Stimulated activated CD4-positive, alpha-beta T cell treated with anti-CD3 and anti-CD28 coated beads, Interleukin-4, amount 100 ng/mL, for 4 hours (primary cell): ENCODE measurements at regions not wholly inside any gene's neighbourhood (a gene's known extent, or its start where the extent isn't known, plus 50 kb on each side); places are given as distances from the start of the nearest gene placed in this dataset.
"Not testable (repeated sequence)": the region's sequence is repeated elsewhere in the genome, so short reads cannot be mapped to it uniquely, and the experiment has no call there.

Experiments
- DNase-seq, 2 experiments: peaks; one replicate each; pipeline ENCODE4 v3.0.0-alpha.2; 2020

- DNase-seq: no peak
Measured at GRCh38 chr18:71443706-71444480, 1100.2 kb downstream of the CBLN2 start.

GRCh38 chr18:71442731-71443141 is 1101.4 kb downstream of the CBLN2 start:
- no peak for DNase-seq

DNA sequence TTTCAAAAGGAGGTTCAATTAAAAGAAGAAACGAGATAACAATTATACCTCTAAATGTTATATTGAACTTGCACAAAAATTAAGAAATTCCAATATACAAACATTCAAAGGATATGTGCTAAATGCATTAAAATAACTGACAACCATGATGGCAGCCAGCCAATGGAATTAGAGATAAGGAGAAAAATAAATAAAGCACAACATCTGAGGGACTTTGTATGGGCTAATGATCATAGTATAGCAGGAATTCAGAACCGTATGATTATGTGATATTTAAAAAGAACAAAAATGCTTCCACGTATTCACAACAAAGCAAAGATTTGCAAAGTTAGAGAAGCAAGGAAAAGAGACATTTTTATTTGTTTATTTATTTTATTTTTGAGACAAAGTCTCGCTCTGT is 1103.0 kb downstream of the CBLN2 start:
- DNase-seq: no peak

GRCh38 chr18:71437511-71437910 is 1106.6 kb downstream of the CBLN2 start:
- DNase-seq: no peak

DNA sequence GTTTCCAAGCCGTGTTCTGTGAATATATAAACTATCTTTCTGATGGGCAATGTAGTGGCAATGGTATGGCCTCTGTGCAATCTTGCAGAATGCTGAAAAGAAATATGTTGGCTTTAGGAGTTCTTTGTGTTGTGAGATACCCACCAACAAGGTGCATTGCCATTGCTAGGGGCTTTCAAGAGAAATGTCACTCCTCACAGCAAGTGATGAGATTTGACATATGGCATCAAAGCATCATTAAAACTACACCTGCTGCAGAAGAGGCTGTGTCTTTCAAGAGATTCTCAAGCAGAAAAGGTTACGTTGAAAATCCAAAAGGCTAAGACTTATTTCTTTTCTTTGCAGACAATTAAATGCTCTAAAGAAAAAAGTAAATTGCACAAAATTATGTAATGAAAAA is 1110.8 kb downstream of the CBLN2 start:
- no peak for DNase-seq

GRCh38 chr18:71431689-71432088 is 1112.5 kb downstream of the CBLN2 start:
- DNase-seq: no peak

- no peak for DNase-seq
Measured at GRCh38 chr18:71431171-71431570, 1113.0 kb downstream of the CBLN2 start.

- no peak for DNase-seq
Measured at GRCh38 chr18:71426441-71426840, 1117.7 kb downstream of the CBLN2 start.

GRCh38 chr18:71405169-71405809 is 1116.4 kb downstream of the SOCS6 start:
- DNase-seq: no peak

GRCh38 chr18:71403501-71403900 is 1114.7 kb downstream of the SOCS6 start:
- DNase-seq: no peak

DNA sequence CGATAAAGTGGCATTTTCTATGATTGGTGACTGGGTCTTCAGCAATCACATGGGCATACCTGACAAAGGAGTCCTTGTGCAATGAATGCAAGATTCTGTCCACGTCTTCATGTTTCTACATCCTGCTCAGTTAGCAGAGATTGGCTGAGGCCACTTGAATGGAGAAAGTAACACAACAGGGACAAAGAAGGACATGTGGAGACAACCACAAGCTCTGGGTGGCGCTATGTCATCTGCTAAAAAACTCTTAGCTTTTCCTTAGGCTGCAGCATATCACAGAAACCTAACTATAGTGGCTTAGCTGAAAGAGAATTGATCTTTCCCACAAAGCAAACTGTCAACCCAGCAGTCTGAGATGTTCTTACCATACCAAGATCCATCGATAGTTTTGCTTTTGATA is 1109.7 kb downstream of the SOCS6 start:
- no peak for DNase-seq

GRCh38 chr18:71388148-71388547 is 1099.3 kb downstream of the SOCS6 start:
- no peak for DNase-seq

- DNase-seq: no peak
Measured at GRCh38 chr18:71374294-71375000, 1085.6 kb downstream of the SOCS6 start.

GRCh38 chr18:71371951-71372605 is 1083.2 kb downstream of the SOCS6 start:
- DNase-seq: no peak

- no peak for DNase-seq
Measured at GRCh38 chr18:71370671-71371445, 1082.0 kb downstream of the SOCS6 start.

DNA sequence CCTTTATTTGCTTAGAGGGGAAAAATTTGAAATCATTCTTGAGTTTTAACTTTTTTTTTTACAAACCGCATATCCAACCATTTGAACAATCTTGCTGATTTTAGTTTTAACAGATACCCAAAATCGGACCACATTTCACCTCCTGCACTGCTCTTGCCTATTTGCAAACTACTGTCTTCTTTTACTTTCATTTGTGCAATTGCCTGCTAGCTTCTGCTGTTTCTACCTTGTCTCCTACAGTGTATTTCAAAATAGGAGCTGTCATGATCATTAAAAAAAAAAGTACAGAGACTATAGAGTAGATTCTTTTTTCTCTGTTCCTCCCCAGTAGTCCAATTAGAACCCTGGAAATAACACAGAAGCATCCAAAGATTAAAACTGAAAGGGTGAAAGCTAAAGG is 1081.2 kb downstream of the SOCS6 start:
- DNase-seq: no peak

DNA sequence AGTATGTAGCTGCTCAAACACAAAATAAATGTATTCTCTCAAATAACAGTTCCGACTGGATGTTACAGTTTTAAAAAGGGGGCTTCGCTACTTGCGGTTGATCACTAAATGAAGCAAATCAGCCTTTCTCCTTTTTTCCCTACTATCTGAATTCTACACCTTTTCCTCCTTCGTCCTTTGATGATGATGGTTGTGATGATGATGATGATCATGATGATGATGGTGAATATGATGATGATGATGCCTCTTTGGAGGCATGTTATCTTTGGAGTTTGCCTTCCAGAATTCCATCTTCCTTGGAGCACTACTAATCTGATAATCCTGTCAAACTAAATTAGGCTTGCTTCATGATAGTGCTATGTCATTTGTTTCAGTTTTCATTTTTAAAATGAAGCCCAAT is 1073.3 kb downstream of the SOCS6 start:
- DNase-seq: no peak

GRCh38 chr18:71355599-71355998 is 1066.8 kb downstream of the SOCS6 start:
- DNase-seq: not testable (repeated sequence)

GRCh38 chr18:71352618-71353017 is 1063.8 kb downstream of the SOCS6 start:
- DNase-seq: no peak

GRCh38 chr18:71336576-71337210 is 1047.8 kb downstream of the SOCS6 start:
- DNase-seq: no peak

GRCh38 chr18:71329563-71329962 is 1040.7 kb downstream of the SOCS6 start:
- no peak for DNase-seq

GRCh38 chr18:71329114-71329513 is 1040.3 kb downstream of the SOCS6 start:
- no peak for DNase-seq
